Caco-2 (cell line): ENCODE measurements at regions not wholly inside any gene's neighbourhood (a gene's known extent, or its start where the extent isn't known, plus 50 kb on each side); places are given as distances from the start of the nearest gene placed in this dataset.

Source experiments
- BruUV-seq: library from RNA; stranded (reverse); fragments of 400-500 nt; replicated peaks from 2 replicates; lab custom pipeline; 2021; lab: Mats Ljungman, UMichigan
- CTCF ChIA-PET: fragments of 300-600 bp; sonication (Branson Sonifier 250); formaldehyde crosslinking; loops from one replicate; lab custom pipeline; 2022; ENCODE audit warnings: antibody characterized with exemption; lab: Charles Lee
- POLR2A ChIA-PET: fragments of 300-600 bp; sonication (Branson Sonifier 250); formaldehyde crosslinking; loops from one replicate; lab custom pipeline; 2022; ENCODE audit warnings: antibody characterized with exemption; lab: Charles Lee
- DNase-seq, 2 experiments: peaks; one replicate each; pipeline versions ENCODE4 v3.0.0 to v3.0.0-alpha.2; 2020 to 2022
- H3K27me3 ChIP-seq: replicated peaks from 2 replicates; pipeline ENCODE4 v1.6.0; 2011; ENCODE audit warnings: low read length; ENCODE audit not compliant: control insufficient read depth, insufficient read depth
- H3K36me3 ChIP-seq: 2 replicates; pipeline ENCODE4 v1.5.1; 2011; ENCODE audit warnings: low read length; ENCODE audit not compliant: control insufficient read depth, insufficient read depth
- H3K4me1 ChIP-seq: fragments of 250-450 bp; sonication (Bioruptor Pico); 2 replicates; pipeline ENCODE4 v1.5.1; 2020; ENCODE audit warnings: mild to moderate bottlenecking
- H3K4me3 ChIP-seq: 2 replicates; pipeline ENCODE4 v1.5.1; 2011; ENCODE audit warnings: low read depth, mild to moderate bottlenecking, control low read depth, low read length
- H3K9me3 ChIP-seq: fragments of 250-450 bp; sonication (Bioruptor Pico); 2 replicates; pipeline ENCODE4 v1.5.1; 2020; ENCODE audit warnings: mild to moderate bottlenecking, moderate library complexity
- H3K27ac Mint-ChIP-seq: one replicate; pipeline ENCODE4 v1.8.0; 2022; ENCODE audit warnings: mixed read lengths; ENCODE audit not compliant: unreplicated experiment
- H3K27me3 Mint-ChIP-seq: one replicate; pipeline ENCODE4 v1.8.0; 2022; ENCODE audit warnings: mixed read lengths; ENCODE audit not compliant: insufficient read depth, unreplicated experiment
- H3K36me3 Mint-ChIP-seq: one replicate; pipeline ENCODE4 v1.8.0; 2022; ENCODE audit warnings: mild to moderate bottlenecking, mixed read lengths; ENCODE audit not compliant: insufficient read depth, unreplicated experiment
- H3K4me1 Mint-ChIP-seq: one replicate; pipeline ENCODE4 v1.8.0; 2022; ENCODE audit warnings: low read depth, mixed read lengths; ENCODE audit not compliant: unreplicated experiment
- H3K4me3 Mint-ChIP-seq: one replicate; pipeline ENCODE4 v1.8.0; 2022; ENCODE audit warnings: mild to moderate bottlenecking, moderate library complexity, mixed read lengths; ENCODE audit not compliant: unreplicated experiment
- H3K9me3 Mint-ChIP-seq: one replicate; pipeline ENCODE4 v1.8.0; 2022; ENCODE audit warnings: mixed read lengths; ENCODE audit not compliant: unreplicated experiment
- intact Hi-C: fragments of 100-400 bp; cut with micrococcal nuclease; formaldehyde crosslinking; loops from one replicate; pipeline ENCODE4 v1.10.0; 2022; ENCODE audit not compliant: unreplicated experiment
- TF ChIP-seq, protein P1 (sequence below), 2 experiments: fragments of 200-600 bp in 1 of 2; IDR thresholded peaks; 1 replicate in 1 of 2; 2 replicates in 1 of 2; pipeline versions ENCODE4 v1.5.1 to v1.8.0; 2011 to 2022; ENCODE audit warnings: antibody characterized with exemption in 1 of 2, control low read depth in 1 of 2, inconsistent platforms in 1 of 2, low read depth in 1 of 2, low read length in 1 of 2, mild to moderate bottlenecking in 1 of 2, moderate library complexity in 1 of 2; ENCODE audit not compliant: insufficient read depth in 1 of 2, severe bottlenecking in 1 of 2, unreplicated experiment in 1 of 2

DNA sequence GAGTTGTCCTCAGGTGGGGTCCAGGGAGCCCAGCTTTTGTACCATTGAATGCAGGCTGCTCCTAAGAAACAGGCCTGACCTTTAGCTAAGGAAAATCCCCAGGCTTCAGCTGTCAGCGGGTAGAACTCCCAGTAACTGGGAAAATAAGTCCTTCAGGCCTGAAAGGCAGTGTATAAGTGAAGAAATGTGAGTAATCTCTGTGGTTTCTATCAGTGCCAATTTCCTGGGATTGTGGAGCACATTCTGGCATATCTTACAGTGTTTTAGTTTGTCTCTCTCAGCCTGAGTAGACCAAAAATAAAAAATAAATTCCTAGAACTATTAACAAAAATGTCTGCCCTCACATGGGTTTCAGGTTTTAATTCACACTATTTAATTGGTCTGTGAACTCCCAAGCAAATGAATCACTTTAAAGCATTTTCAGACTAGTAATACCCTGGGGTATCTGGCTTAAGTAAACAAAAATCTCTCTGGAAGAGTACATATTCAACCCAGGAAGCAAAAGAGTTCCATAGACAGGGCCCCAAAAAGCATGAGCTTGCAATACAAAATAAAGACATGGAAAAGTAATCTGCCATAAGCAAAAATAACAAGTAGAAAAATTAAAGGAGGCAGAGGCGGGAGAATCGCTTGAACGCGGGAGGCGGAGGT is 566.2 kb upstream of the NOX3 start:
- H3K36me3 Mint-ChIP-seq: no peaks in the 10 kb centered on the region
- H3K4me1 Mint-ChIP-seq: no peaks in the 10 kb centered on the region
- Histone ChIP-seq H3K4me1 (no peaks in the 10 kb centered on the region), H3K9me3 (no peaks in the 10 kb centered on the region), H3K36me3 (no peaks in the 10 kb centered on the region), H3K4me3 (no peak overlapping the region), H3K27me3 (no peaks in the 10 kb centered on the region)
- TF ChIP-seq, protein P1, sequence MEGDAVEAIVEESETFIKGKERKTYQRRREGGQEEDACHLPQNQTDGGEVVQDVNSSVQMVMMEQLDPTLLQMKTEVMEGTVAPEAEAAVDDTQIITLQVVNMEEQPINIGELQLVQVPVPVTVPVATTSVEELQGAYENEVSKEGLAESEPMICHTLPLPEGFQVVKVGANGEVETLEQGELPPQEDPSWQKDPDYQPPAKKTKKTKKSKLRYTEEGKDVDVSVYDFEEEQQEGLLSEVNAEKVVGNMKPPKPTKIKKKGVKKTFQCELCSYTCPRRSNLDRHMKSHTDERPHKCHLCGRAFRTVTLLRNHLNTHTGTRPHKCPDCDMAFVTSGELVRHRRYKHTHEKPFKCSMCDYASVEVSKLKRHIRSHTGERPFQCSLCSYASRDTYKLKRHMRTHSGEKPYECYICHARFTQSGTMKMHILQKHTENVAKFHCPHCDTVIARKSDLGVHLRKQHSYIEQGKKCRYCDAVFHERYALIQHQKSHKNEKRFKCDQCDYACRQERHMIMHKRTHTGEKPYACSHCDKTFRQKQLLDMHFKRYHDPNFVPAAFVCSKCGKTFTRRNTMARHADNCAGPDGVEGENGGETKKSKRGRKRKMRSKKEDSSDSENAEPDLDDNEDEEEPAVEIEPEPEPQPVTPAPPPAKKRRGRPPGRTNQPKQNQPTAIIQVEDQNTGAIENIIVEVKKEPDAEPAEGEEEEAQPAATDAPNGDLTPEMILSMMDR (IDR thresholded peaks at IDR 0.05; ENCODE audit: insufficient read depth in 1 of 2, low read depth in 1 of 2, low read length in 1 of 2, severe bottlenecking in 1 of 2, unreplicated experiment in 1 of 2): no peak
- H3K27me3 Mint-ChIP-seq: peaks cover 2% of the 10 kb centered on the region
- POLR2A ChIA-PET: no interaction called here
- CTCF ChIA-PET: no interaction called here
- BruUV-seq: no TSS peak
- intact Hi-C loops: no loop called here
- no peak overlapping the region for H3K27ac Mint-ChIP-seq
- no peak overlapping the region for H3K4me3 Mint-ChIP-seq
- H3K9me3 Mint-ChIP-seq: peaks cover 18% of the 10 kb centered on the region
- DNase-seq: no peak

DNA sequence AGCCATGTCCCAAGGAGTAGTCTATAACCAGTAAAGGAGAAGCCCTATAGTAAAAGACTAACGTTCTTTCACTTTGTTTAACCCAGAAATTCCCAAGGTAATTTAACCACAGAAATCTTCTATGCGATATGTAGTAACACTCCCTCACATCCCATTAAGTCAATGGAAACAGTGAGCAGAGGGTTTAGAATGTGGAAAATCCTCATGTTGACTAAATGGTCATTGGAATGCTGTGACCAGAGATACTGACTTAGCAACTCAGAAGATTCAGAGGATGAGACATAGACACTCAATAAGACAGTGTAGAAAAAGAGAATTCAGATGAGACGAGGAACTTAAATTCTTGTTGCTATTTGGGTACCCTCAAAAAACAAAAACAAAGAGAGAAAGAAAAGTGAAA is 562.2 kb upstream of the NOX3 start:
- no TSS peak for BruUV-seq
- Mint-ChIP-seq H3K36me3 (no peaks in the 10 kb centered on the region), H3K27me3 (peaks cover 6% of the 10 kb centered on the region), H3K9me3 (no peaks in the 10 kb centered on the region), H3K4me1 (no peaks in the 10 kb centered on the region), H3K27ac (no peak overlapping the region), H3K4me3 (no peak overlapping the region)
- H3K9me3 ChIP-seq: no peaks in the 10 kb centered on the region
- intact Hi-C loops: no loop called here
- ChIA-PET POLR2A (no interaction called here), CTCF (no interaction called here)
- no peak for DNase-seq
- TF ChIP-seq, protein P1 (IDR thresholded peaks at IDR 0.05; ENCODE audit: insufficient read depth in 1 of 2, low read depth in 1 of 2, low read length in 1 of 2, severe bottlenecking in 1 of 2, unreplicated experiment in 1 of 2): no peak
- no peaks in the 10 kb centered on the region for H3K36me3 ChIP-seq
- H3K4me3 ChIP-seq: no peak overlapping the region
- H3K27me3 ChIP-seq: no peaks in the 10 kb centered on the region
- H3K4me1 ChIP-seq: no peaks in the 10 kb centered on the region

DNA sequence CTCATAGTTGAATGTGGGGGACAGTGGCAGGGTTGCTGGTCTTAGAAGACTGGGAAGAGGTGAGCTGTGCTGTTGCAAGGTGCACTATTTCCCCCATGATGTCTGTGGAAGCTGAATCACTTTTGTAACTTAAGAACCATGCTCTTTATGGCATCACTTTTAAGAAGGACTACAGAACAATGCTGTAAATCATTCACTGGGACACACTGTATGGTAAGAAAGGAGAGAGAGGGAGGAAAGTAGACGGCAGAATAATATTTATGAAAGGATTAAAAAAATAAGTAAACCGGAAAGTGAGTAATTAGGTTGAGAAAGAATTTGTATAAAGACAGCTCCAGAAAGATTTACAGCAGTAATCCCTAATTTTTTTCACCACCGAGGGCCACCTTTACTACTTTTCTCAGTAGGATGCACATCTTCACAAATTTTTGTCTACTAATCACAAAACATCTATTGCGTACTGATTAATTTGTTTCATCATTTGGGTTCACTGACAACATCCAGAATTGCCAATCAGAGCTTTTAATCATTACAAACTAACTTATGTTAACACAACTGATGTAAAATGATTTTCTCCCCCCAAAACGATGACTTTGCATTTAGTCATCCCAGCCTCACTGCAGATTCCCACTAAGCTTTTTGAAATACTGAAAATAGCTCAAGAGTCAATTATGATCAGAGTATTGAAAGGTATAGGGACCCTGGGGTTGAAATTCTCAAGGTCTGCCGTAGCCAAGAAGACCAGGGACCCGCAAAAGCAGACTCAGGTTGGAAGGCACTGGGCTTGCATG is 560.7 kb upstream of the NOX3 start:
- BruUV-seq: no TSS peak
- Mint-ChIP-seq H3K36me3 (no peaks in the 10 kb centered on the region), H3K4me3 (no peak overlapping the region), H3K27me3 (peaks cover 4% of the 10 kb centered on the region), H3K9me3 (no peaks in the 10 kb centered on the region), H3K27ac (no peak overlapping the region), H3K4me1 (no peaks in the 10 kb centered on the region)
- Histone ChIP-seq H3K36me3 (no peaks in the 10 kb centered on the region), H3K4me3 (no peak overlapping the region), H3K9me3 (no peaks in the 10 kb centered on the region), H3K27me3 (no peaks in the 10 kb centered on the region), H3K4me1 (no peaks in the 10 kb centered on the region)
- POLR2A ChIA-PET: no interaction called here
- CTCF ChIA-PET: no interaction called here
- TF ChIP-seq, protein P1 (IDR thresholded peaks at IDR 0.05; ENCODE audit: insufficient read depth in 1 of 2, low read depth in 1 of 2, low read length in 1 of 2, severe bottlenecking in 1 of 2, unreplicated experiment in 1 of 2): no peak
- no peak for DNase-seq
- intact Hi-C loops: no loop called here
